CD4-positive, alpha-beta T cell treated with Interleukin-15 for 4 hours (primary cell): ENCODE measurements at regions not wholly inside any gene's neighbourhood (a gene's known extent, or its start where the extent isn't known, plus 50 kb on each side); places are given as distances from the start of the nearest gene placed in this dataset.

Source experiments
- DNase-seq: peaks from one replicate; pipeline ENCODE4 v3.0.0-alpha.2; 2020; ENCODE audit warnings: low spot score

DNA sequence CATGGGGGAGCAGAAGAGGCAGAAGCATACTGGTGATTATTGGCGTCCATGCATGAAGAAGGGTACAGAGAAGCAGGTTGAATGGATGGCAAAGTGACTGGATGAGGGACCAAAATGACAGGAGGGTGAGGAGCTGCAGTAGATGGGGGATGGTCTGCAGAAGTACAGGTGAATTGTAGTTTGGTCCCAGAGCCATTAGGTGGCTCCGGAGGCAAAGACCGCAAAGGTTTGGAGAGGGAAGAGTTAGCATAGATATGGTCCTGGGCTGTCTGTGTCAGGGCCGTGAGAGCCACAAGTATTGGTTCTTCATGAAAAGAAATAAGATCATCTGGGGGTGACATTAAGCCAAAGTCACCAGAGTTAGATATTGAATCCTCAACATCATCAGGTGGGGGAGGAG lies 59.0 kb upstream of the ZNF726 start:
- DNase-seq = no peak

DNA sequence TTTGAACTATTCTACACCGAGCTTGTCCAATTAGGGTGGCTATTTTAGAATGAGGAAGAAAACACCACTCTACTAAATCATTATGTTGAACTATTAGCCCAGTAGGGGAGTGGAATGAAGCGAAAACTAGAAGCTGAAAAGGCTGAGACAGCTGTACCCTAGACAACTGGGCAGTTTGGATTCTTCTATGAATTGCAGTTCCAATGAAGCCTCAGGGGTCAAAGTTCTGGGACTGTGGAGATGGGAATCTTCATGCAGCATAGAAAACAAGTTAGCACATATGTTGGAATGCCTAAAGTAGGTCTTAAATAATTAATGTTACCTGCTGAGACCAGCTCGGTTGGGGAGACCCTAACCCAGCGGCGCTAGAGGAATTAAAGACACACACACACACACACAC lies 62.7 kb upstream of the ZNF726 start:
- DNase-seq = no peak

DNA sequence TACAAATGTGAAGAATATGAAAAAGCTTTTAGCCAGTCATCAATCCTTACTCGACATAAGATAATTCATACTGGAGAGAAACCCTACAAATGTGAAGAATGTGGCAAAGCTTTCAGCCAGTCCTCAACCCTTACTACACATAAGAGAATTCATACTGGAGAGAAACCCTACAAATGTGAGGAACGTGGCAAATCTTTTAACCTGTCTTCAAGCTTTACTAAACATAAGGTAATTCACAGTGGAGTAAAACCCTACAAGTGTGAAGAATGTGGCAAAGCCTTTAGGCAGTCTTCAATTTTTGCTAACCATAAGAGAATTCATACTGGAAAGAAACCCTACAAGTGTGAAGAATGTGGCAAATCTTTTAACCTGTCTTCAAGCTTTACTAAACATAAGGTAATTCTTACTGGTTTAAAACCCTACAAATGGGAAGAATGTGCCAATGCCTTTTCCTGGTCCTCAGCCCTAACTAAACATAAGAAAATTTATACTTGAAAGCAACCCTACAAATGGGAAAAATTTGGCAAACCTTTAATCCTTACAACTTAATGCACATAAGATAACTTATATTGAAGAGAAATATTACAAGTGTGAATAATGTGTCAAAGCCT lies 74.1 kb upstream of the ZNF681 start:
- no peak for DNase-seq

DNA sequence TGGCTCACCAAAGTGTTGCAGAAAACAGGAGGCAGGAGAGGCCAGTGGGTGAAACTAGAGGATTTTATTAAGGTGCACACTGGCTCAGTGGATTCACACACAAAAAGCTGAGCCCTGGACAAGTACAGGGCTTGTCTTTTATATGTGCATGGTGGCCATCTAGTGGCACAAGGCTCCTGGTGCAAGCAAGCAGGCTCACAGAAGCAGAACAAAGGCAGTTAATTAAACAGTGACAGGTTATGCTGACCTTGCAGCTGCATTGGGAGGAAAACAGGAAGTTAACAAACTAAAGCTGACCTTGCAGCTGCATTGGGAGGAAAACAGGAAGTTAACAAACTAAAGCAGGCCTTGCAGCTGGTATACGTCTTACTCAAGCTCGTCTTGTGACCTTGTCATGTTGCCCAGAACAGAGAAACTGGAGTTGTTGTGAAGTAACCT lies 65.3 kb upstream of the ZNF681 start:
- no peak for DNase-seq

DNA sequence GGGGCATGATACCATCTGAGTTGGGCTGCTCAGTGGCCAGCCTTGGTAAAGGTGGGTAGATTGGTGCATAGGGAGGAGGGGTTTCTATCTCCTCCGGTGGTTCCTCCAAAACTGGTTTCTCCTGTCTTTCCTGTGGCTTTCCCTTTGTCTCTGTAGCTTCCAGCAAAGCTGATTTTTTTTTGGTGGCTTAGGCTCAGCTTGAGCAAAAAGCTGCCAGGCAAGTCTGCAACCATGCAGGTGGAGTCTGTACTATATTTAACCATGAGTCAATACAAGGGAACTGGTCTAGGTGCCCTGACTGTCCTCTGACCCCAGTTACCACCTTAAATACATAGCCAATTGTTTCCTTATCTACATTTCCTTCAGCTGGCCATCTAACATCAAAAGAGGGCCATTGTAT lies 64.0 kb upstream of the ZNF681 start:
- DNase-seq = no peak

DNA sequence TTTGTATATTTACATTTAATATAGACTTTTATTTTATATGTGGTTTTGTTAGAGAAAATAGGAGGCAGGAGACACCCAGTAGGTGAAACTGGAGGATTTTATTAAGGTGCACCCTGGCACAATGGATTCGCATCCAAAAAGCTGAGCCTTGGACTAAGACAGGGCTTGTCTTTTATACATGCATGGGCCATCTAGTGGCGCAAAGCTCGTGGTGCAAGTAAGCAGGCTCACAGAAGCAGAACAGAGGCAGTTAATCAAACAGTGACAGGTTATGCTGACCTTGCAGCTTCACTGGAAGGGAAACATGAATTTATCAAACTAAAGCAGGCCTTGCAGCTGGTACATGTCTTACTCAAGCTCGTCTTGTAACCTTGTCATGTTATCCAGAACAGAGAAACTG lies 58.8 kb upstream of the ZNF681 start:
- DNase-seq = peak; percentile 48

DNA sequence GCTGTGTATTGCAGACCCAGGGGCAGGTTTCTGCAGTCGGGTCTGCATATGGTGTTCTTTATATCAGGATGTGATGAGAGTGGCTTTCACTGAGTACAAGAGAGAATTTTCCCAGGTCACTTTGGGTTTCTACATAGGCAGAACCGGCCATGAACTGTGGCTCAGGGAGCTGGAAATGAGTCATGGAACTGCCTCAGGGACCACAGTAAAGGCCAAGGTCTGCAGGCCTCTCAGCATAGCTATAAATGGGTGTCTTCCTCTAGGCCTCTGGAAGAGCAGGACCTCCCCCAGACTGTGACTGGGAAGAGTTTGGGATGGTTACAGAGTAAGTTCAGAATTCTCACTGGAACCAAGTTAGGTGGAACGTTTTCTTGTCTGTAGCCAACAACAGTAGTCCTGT lies 51.8 kb upstream of the ZNF681 start:
- DNase-seq = no peak
